HL-60 (cell line): ENCODE measurements at regions not wholly inside any gene's neighbourhood (a gene's known extent, or its start where the extent isn't known, plus 50 kb on each side); places are given as distances from the start of the nearest gene placed in this dataset.

Experiments used
- CTCF ChIP-seq: IDR thresholded peaks from one replicate; pipeline ENCODE4 v1.5.1; 2011; ENCODE audit warnings: low read length, control low read depth, inconsistent platforms; ENCODE audit not compliant: insufficient read depth
- GABPA ChIP-seq: IDR thresholded peaks from 2 replicates; pipeline ENCODE4 v1.6.1; 2012; ENCODE audit warnings: low read depth
- POLR2AphosphoS5 ChIP-seq: IDR thresholded peaks from 2 replicates; pipeline ENCODE4 v1.6.1; 2012; ENCODE audit warnings: low read depth
- REST ChIP-seq: IDR thresholded peaks from 2 replicates; pipeline ENCODE4 v1.6.1; 2012; ENCODE audit warnings: low read depth; ENCODE audit not compliant: insufficient replicate concordance
- SPI1 ChIP-seq: IDR thresholded peaks from 2 replicates; pipeline ENCODE4 v1.6.1; 2012; ENCODE audit warnings: low read depth, mild to moderate bottlenecking, borderline replicate concordance

GRCh38 chr5:3161672-3162071 lies 410.2 kb upstream of the IRX2 start:
- TF ChIP-seq CTCF (no peak), REST (no peak), POLR2AphosphoS5 (no peak), GABPA (no peak), SPI1 (no peak)
